GM18861 (cell line): ENCODE measurements at regions not wholly inside any gene's neighbourhood (a gene's known extent, or its start where the extent isn't known, plus 50 kb on each side); places are given as distances from the start of the nearest gene placed in this dataset.
A peak's percentile ranks its signal among the peaks of the same experiment; 100 is the strongest.
"Not testable (repeated sequence)": the region's sequence is repeated elsewhere in the genome, so short reads cannot be mapped to it uniquely, and the experiment has no call there.

Experiments used
- ATAC-seq: cut with Tn5 transposase; IDR thresholded peaks from one replicate; pipeline ENCODE4 v1.9.1; 2021; ENCODE audit not compliant: unreplicated experiment

GRCh38 chr6:18586133-18586532 lies 199.0 kb downstream of the RNF144B start:
- no peak for ATAC-seq

GRCh38 chr6:18595774-18596530 lies 208.8 kb downstream of the RNF144B start:
- peak; percentile 79 for ATAC-seq

- ATAC-seq, result no peak
Observed at GRCh38 chr6:18596531-18596835, 209.3 kb downstream of the RNF144B start.

GRCh38 chr6:18598551-18599264 lies 211.6 kb downstream of the RNF144B start:
- ATAC-seq, result no peak

GRCh38 chr6:18600255-18600654 lies 213.1 kb downstream of the RNF144B start:
- ATAC-seq, result no peak

- no peak for ATAC-seq
Observed at GRCh38 chr6:18601516-18602020, 214.4 kb downstream of the RNF144B start.

GRCh38 chr6:18602931-18603330 lies 215.8 kb downstream of the RNF144B start:
- no peak for ATAC-seq

- no peak for ATAC-seq
Observed at GRCh38 chr6:18603361-18603760, 216.2 kb downstream of the RNF144B start.

GRCh38 chr6:18605841-18606240 lies 218.7 kb downstream of the RNF144B start:
- ATAC-seq, result no peak

GRCh38 chr6:18609715-18610114 lies 222.6 kb downstream of the RNF144B start:
- no peak for ATAC-seq

- no peak for ATAC-seq
Observed at GRCh38 chr6:18613319-18613925, 226.3 kb downstream of the RNF144B start.

GRCh38 chr6:18629571-18629970 lies 242.4 kb downstream of the RNF144B start:
- no peak for ATAC-seq

- ATAC-seq, result no peak
Observed at GRCh38 chr6:18632670-18633410, 245.7 kb downstream of the RNF144B start.

- no peak for ATAC-seq
Observed at GRCh38 chr6:18634912-18635311, 247.8 kb downstream of the RNF144B start.

- ATAC-seq, result no peak
Observed at GRCh38 chr6:18640134-18640533, 253.0 kb downstream of the RNF144B start.

- ATAC-seq, result no peak
Observed at GRCh38 chr6:18640754-18641153, 253.6 kb downstream of the RNF144B start.

GRCh38 chr6:18654821-18655220 lies 267.7 kb downstream of the RNF144B start:
- ATAC-seq, result no peak

GRCh38 chr6:18656506-18656905 lies 269.4 kb downstream of the RNF144B start:
- no peak for ATAC-seq

- not testable (repeated sequence) for ATAC-seq
Observed at GRCh38 chr6:18659994-18660393, 272.8 kb downstream of the RNF144B start.

GRCh38 chr6:18663011-18663410 lies 275.9 kb downstream of the RNF144B start:
- no peak for ATAC-seq

GRCh38 chr6:18664401-18664800 lies 277.3 kb downstream of the RNF144B start:
- no peak for ATAC-seq
